ENCODE measurements at regions not wholly inside any gene's neighbourhood (a gene's known extent, or its start where the extent isn't known, plus 50 kb on each side); places are given as distances from the start of the nearest gene placed in this dataset.
A peak's percentile ranks its signal among the peaks of the same experiment; 100 is the strongest.

GRCh38 chr4:137129845-137130244 lies 402.4 kb downstream of the PCDH18 start:
- no peak for DNase-seq
- Histone ChIP-seq H3K4me1 (no peaks in the 10 kb centered on the region), H3K4me3 (no peak overlapping the region), H3K27me3 (no peaks in the 10 kb centered on the region), H3K9me3 (no peaks in the 10 kb centered on the region), H3K27ac (no peak overlapping the region), H3K36me3 (no peaks in the 10 kb centered on the region)
- intact Hi-C loops (cut with DNase I) = no loop called here
- ATAC-seq = no peak
- TF ChIP-seq CTCF (IDR thresholded peaks at IDR 0.05) = no peak

GRCh38 chr4:137129441-137129840 lies 402.9 kb downstream of the PCDH18 start:
- Histone ChIP-seq H3K27me3 (no peaks in the 10 kb centered on the region), H3K4me1 (no peaks in the 10 kb centered on the region), H3K9me3 (no peaks in the 10 kb centered on the region), H3K36me3 (no peaks in the 10 kb centered on the region), H3K4me3 (no peak overlapping the region), H3K27ac (no peak overlapping the region)
- no peak for TF ChIP-seq CTCF (IDR thresholded peaks at IDR 0.05)
- intact Hi-C loops (cut with DNase I) = no loop called here
- no peak for DNase-seq
- no peak for ATAC-seq

- Histone ChIP-seq H3K36me3 (no peaks in the 10 kb centered on the region), H3K4me3 (peak overlapping the region; percentile 24), H3K27me3 (no peaks in the 10 kb centered on the region), H3K27ac (no peak overlapping the region), H3K9me3 (no peaks in the 10 kb centered on the region), H3K4me1 (no peaks in the 10 kb centered on the region)
- intact Hi-C loops (cut with DNase I) = no loop called here
- no peak for TF ChIP-seq CTCF (IDR thresholded peaks at IDR 0.05)
- no peak for DNase-seq
- no peak for ATAC-seq
These were observed 407.3 kb downstream of the PCDH18 start for GRCh38 chr4:137125011-137125410.

GRCh38 chr4:137124278-137124932 lies 407.9 kb downstream of the PCDH18 start:
- Histone ChIP-seq H3K4me1 (no peaks in the 10 kb centered on the region), H3K4me3 (peak overlapping the region; percentile 24), H3K27me3 (no peaks in the 10 kb centered on the region), H3K27ac (no peak overlapping the region), H3K9me3 (no peaks in the 10 kb centered on the region), H3K36me3 (no peaks in the 10 kb centered on the region)
- TF ChIP-seq CTCF (IDR thresholded peaks at IDR 0.05) = peak; percentile 61
- intact Hi-C loops (cut with DNase I) = no loop called here
- peak; percentile 85 for ATAC-seq
- no peak for DNase-seq

- intact Hi-C loops (cut with DNase I) = no loop called here
- DNase-seq = no peak
- Histone ChIP-seq H3K4me1 (no peaks in the 10 kb centered on the region), H3K4me3 (no peak overlapping the region), H3K36me3 (no peaks in the 10 kb centered on the region), H3K27ac (no peak overlapping the region), H3K9me3 (no peaks in the 10 kb centered on the region), H3K27me3 (no peaks in the 10 kb centered on the region)
- no peak for TF ChIP-seq CTCF (IDR thresholded peaks at IDR 0.05)
- no peak for ATAC-seq
These were observed 409.4 kb downstream of the PCDH18 start for GRCh38 chr4:137122876-137123275.

GRCh38 chr4:137116144-137116543 lies 416.1 kb downstream of the PCDH18 start:
- Histone ChIP-seq H3K4me1 (no peaks in the 10 kb centered on the region), H3K27ac (no peak overlapping the region), H3K9me3 (no peaks in the 10 kb centered on the region), H3K27me3 (no peaks in the 10 kb centered on the region), H3K36me3 (no peaks in the 10 kb centered on the region), H3K4me3 (no peak overlapping the region)
- no peak for ATAC-seq
- TF ChIP-seq CTCF (IDR thresholded peaks at IDR 0.05) = no peak
- intact Hi-C loops (cut with DNase I) = no loop called here
- DNase-seq = no peak

All from upper lobe of right lung (tissue), 1 donor.